ENCODE measurements at regions not wholly inside any gene's neighbourhood (a gene's known extent, or its start where the extent isn't known, plus 50 kb on each side); places are given as distances from the start of the nearest gene placed in this dataset.

DNA sequence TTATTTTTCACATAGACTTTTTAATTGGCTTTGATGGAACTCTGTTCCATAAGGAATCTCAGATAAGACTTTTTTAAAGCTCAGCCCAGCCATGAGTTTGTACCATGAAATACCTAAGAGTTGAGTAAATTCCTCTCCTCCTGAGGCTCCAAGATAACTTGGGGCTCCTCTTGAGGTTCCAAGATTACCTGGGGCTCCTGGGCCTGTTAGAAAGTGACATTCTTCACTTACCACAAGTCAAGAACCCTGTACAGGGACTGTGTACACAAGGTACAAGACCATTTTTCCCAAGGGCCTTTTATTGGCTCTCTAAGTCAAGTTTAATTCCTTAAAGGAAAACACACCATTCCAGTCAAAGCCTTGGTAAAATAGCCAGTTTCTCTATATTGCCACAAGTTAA, 111.3 kb upstream of the PRR20G start:
- TF ChIP-seq, protein P1, sequence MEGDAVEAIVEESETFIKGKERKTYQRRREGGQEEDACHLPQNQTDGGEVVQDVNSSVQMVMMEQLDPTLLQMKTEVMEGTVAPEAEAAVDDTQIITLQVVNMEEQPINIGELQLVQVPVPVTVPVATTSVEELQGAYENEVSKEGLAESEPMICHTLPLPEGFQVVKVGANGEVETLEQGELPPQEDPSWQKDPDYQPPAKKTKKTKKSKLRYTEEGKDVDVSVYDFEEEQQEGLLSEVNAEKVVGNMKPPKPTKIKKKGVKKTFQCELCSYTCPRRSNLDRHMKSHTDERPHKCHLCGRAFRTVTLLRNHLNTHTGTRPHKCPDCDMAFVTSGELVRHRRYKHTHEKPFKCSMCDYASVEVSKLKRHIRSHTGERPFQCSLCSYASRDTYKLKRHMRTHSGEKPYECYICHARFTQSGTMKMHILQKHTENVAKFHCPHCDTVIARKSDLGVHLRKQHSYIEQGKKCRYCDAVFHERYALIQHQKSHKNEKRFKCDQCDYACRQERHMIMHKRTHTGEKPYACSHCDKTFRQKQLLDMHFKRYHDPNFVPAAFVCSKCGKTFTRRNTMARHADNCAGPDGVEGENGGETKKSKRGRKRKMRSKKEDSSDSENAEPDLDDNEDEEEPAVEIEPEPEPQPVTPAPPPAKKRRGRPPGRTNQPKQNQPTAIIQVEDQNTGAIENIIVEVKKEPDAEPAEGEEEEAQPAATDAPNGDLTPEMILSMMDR (IDR thresholded peaks at IDR 0.05) = no peak
- H3K9ac ChIP-seq (ENCODE audit: insufficient read depth, low read length, poor library complexity, severe bottlenecking) = no peak overlapping the region
- no peak overlapping the region for H2AFZ ChIP-seq (ENCODE audit: insufficient read depth, low read depth, low read length, poor library complexity, severe bottlenecking)
- H3K4me1 Mint-ChIP-seq = no peaks in the 10 kb centered on the region
- H3K9me3 ChIP-seq (replicated peaks in 1 of 2; ENCODE audit: control insufficient read depth in 1 of 2, insufficient read depth in 1 of 2, low read length in 2 of 2) = no peaks in the 10 kb centered on the region
- H3K9me3 Mint-ChIP-seq = peaks cover 0 to 2% (median 0%) of the 10 kb centered on the region in 7 donors
- H3K4me3 Mint-ChIP-seq = no peak overlapping the region
- intact Hi-C loops (cut with micrococcal nuclease) = no loop called here
- H3K27me3 ChIP-seq (ENCODE audit: control insufficient read depth in 2 of 2, insufficient read depth in 2 of 2, low read length in 2 of 2) = peaks cover 0 to 18% of the 10 kb centered on the region in 2 donors
- no peaks in the 10 kb centered on the region for H3K79me2 ChIP-seq (ENCODE audit: insufficient read depth, low read length)
- peaks cover 7 to 35% (median 13%) of the 10 kb centered on the region in 3 donors for H3K27me3 Mint-ChIP-seq (ENCODE audit: low read depth in 3 of 3)
- H3K27ac ChIP-seq (ENCODE audit: low read depth in 1 of 2, low read length in 2 of 2) = no peak overlapping the region
- H3K4me3 ChIP-seq (replicated peaks in 1 of 3; ENCODE audit: low read depth in 2 of 3, low read length in 3 of 3) = no peak overlapping the region
- no peaks in the 10 kb centered on the region for H3K36me3 ChIP-seq (replicated peaks in 1 of 2; ENCODE audit: control insufficient read depth in 1 of 2, insufficient read depth in 2 of 2, low read length in 2 of 2)
- H3K27ac Mint-ChIP-seq = no peak overlapping the region
- H3K36me3 Mint-ChIP-seq = no peaks in the 10 kb centered on the region
- no peak for DNase-seq
- no peak overlapping the region for H3K4me2 ChIP-seq (replicated peaks; ENCODE audit: extremely low read depth, low read length, poor library complexity, severe bottlenecking)
- H3K4me1 ChIP-seq (ENCODE audit: control insufficient read depth in 1 of 2, insufficient read depth in 2 of 2, low read length in 2 of 2) = no peaks in the 10 kb centered on the region
- H4K20me1 ChIP-seq (ENCODE audit: insufficient read depth, low read length) = no peaks in the 10 kb centered on the region

DNA sequence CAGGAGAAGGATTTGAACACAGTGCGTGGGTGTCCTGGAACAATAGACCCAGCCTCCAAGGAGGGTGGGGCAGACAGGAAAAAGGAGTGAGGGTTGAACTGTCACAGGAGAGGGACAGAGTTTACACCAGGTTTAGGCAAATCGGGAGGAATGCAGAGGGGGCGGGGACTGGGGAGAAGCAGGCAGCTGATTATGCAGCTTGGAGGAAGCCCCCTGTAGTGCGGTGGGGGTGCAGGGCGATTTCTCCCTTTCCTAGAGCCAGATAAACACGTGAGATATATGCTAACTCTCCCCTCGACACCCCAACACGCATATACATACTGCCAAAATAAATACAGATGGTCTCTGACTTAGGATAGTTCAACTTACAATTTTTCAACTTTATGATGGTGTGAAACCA, 108.6 kb upstream of the PRR20G start:
- Mint-ChIP-seq H3K36me3 (no peaks in the 10 kb centered on the region), H3K4me3 (no peak overlapping the region), H3K27ac (peak overlapping the region in 1 of 7 donors; percentile 7), H3K4me1 (no peaks in the 10 kb centered on the region), H3K27me3 (ENCODE audit: low read depth in 3 of 3) (peaks cover 8 to 41% (median 12%) of the 10 kb centered on the region in 3 donors), H3K9me3 (peaks cover 0 to 2% (median 0%) of the 10 kb centered on the region in 7 donors)
- 33% methylated on average over 3 of the region's 8 CpGs for WGBS (ENCODE audit: insufficient coverage)
- Histone ChIP-seq H3K9ac (ENCODE audit: insufficient read depth, low read length, poor library complexity, severe bottlenecking) (no peak overlapping the region), H3K9me3 (replicated peaks in 1 of 2; ENCODE audit: control insufficient read depth in 1 of 2, insufficient read depth in 1 of 2, low read length in 2 of 2) (no peaks in the 10 kb centered on the region), H3K27me3 (ENCODE audit: control insufficient read depth in 2 of 2, insufficient read depth in 2 of 2, low read length in 2 of 2) (peaks cover 0 to 18% of the 10 kb centered on the region in 2 donors), H4K20me1 (ENCODE audit: insufficient read depth, low read length) (no peaks in the 10 kb centered on the region), H2AFZ (ENCODE audit: insufficient read depth, low read depth, low read length, poor library complexity, severe bottlenecking) (no peak overlapping the region), H3K4me2 (replicated peaks; ENCODE audit: extremely low read depth, low read length, poor library complexity, severe bottlenecking) (no peak overlapping the region), H3K27ac (ENCODE audit: low read depth in 1 of 2, low read length in 2 of 2) (no peak overlapping the region), H3K4me3 (replicated peaks in 1 of 3; ENCODE audit: low read depth in 2 of 3, low read length in 3 of 3) (no peak overlapping the region), H3K36me3 (replicated peaks in 1 of 2; ENCODE audit: control insufficient read depth in 1 of 2, insufficient read depth in 2 of 2, low read length in 2 of 2) (no peaks in the 10 kb centered on the region), H3K79me2 (ENCODE audit: insufficient read depth, low read length) (no peaks in the 10 kb centered on the region), H3K4me1 (ENCODE audit: control insufficient read depth in 1 of 2, insufficient read depth in 2 of 2, low read length in 2 of 2) (no peaks in the 10 kb centered on the region)
- intact Hi-C loops (cut with micrococcal nuclease) = no loop called here
- TF ChIP-seq, protein P1 (IDR thresholded peaks at IDR 0.05) = no peak
- no peak for DNase-seq
